ENCODE measurements at regions not wholly inside any gene's neighbourhood (a gene's known extent, or its start where the extent isn't known, plus 50 kb on each side); places are given as distances from the start of the nearest gene placed in this dataset.
A peak's percentile ranks its signal among the peaks of the same experiment; 100 is the strongest.
"Not testable (repeated sequence)": the region's sequence is repeated elsewhere in the genome, so short reads cannot be mapped to it uniquely, and the experiment has no call there.

- not testable (repeated sequence) for H3K36me3 ChIP-seq (ENCODE audit: control insufficient read depth, insufficient read depth, low read length); DNase-seq; H3K9me3 ChIP-seq (ENCODE audit: control insufficient read depth, low read length); H3K4me3 ChIP-seq (ENCODE audit: insufficient read depth, low read depth, low read length, poor library complexity, severe bottlenecking); H3K27ac ChIP-seq (ENCODE audit: insufficient read depth, low read length, poor library complexity, severe bottlenecking); H3K4me1 ChIP-seq (ENCODE audit: control insufficient read depth, insufficient read depth, low read length, poor library complexity, severe bottlenecking); H3K27me3 ChIP-seq (replicated peaks; ENCODE audit: control insufficient read depth, insufficient read depth, low read length, poor library complexity, severe bottlenecking)
Observed at GRCh38 chr14:38062223-38062622, 145.5 kb upstream of the SSTR1 start.

DNA sequence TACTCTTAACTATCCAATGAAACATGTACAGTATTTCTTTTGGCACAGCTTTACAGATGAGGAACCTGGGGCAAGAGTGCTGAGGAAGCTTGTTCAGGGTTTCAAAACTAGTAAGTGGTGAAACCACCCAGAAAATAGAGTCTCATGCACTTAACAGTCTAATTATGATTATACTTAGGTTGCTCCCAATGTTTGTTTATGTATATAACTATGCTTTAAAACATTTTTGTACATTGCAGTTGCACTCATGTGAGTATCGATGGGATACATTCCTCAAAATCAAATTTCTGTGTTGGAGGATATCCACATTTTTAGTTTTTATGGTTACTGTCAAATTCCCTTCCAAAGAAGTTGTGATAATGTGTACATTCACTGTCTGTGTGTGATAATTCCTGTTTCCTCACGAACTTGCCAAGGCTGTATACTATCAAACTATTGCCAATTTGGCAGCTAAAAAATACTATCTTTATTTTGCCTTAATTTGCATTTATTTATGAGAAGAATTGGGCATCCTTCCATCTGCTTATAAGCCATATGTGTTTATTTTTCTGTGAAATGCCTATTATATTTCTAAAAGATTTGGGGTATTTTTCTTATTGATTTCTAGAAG, 143.9 kb upstream of the SSTR1 start:
- Histone ChIP-seq H3K4me3 (ENCODE audit: insufficient read depth, low read depth, low read length, poor library complexity, severe bottlenecking) (no peak overlapping the region), H3K27ac (ENCODE audit: insufficient read depth, low read length, poor library complexity, severe bottlenecking) (peak overlapping the region; percentile 83), H3K4me1 (ENCODE audit: control insufficient read depth, insufficient read depth, low read length, poor library complexity, severe bottlenecking) (peaks cover 7% of the 10 kb centered on the region), H3K27me3 (replicated peaks; ENCODE audit: control insufficient read depth, insufficient read depth, low read length, poor library complexity, severe bottlenecking) (no peaks in the 10 kb centered on the region), H3K9me3 (ENCODE audit: control insufficient read depth, low read length) (peaks cover 8% of the 10 kb centered on the region), H3K36me3 (ENCODE audit: control insufficient read depth, insufficient read depth, low read length) (no peaks in the 10 kb centered on the region)
- no peak for DNase-seq

GRCh38 chr14:38065106-38065762, 142.5 kb upstream of the SSTR1 start:
- peak overlapping the region; percentile 83 for H3K27ac ChIP-seq (ENCODE audit: insufficient read depth, low read length, poor library complexity, severe bottlenecking)
- H3K4me3 ChIP-seq (ENCODE audit: insufficient read depth, low read depth, low read length, poor library complexity, severe bottlenecking) = no peak overlapping the region
- H3K4me1 ChIP-seq (ENCODE audit: control insufficient read depth, insufficient read depth, low read length, poor library complexity, severe bottlenecking) = peaks cover 7% of the 10 kb centered on the region
- peak; percentile 2 to 68 (median 63) for DNase-seq
- no peaks in the 10 kb centered on the region for H3K27me3 ChIP-seq (replicated peaks; ENCODE audit: control insufficient read depth, insufficient read depth, low read length, poor library complexity, severe bottlenecking)
- no peaks in the 10 kb centered on the region for H3K36me3 ChIP-seq (ENCODE audit: control insufficient read depth, insufficient read depth, low read length)
- peaks cover 8% of the 10 kb centered on the region for H3K9me3 ChIP-seq (ENCODE audit: control insufficient read depth, low read length)

DNA sequence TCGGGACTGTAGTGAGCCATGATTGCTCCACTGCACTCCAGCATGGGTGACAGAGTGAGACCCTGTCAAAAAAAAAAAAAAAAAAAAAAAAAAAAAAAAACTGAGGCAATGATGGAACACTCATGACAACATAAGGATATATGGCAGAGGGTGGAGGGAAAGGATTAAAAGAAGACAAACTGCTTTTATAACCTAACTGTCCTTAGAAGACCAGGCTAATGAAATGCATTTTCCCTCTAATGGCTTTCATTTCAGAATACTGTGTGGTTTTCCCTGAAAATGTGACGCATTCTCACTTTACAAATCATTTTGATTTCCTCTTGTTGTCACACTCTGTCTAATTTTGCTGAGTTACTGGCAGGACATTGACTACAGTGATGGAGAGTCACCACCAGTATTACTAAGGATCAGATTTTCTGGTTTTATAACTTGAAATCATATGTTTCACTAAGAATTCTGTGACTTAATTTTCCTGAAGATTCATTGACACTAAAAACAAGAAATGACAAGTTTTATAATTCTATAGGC, 137.6 kb upstream of the SSTR1 start:
- Histone ChIP-seq H3K4me3 (ENCODE audit: insufficient read depth, low read depth, low read length, poor library complexity, severe bottlenecking) (no peak overlapping the region), H3K27ac (ENCODE audit: insufficient read depth, low read length, poor library complexity, severe bottlenecking) (no peak overlapping the region), H3K4me1 (ENCODE audit: control insufficient read depth, insufficient read depth, low read length, poor library complexity, severe bottlenecking) (peaks cover 18% of the 10 kb centered on the region), H3K27me3 (replicated peaks; ENCODE audit: control insufficient read depth, insufficient read depth, low read length, poor library complexity, severe bottlenecking) (no peaks in the 10 kb centered on the region), H3K9me3 (ENCODE audit: control insufficient read depth, low read length) (no peaks in the 10 kb centered on the region), H3K36me3 (ENCODE audit: control insufficient read depth, insufficient read depth, low read length) (no peaks in the 10 kb centered on the region)
- DNase-seq = no peak

DNA sequence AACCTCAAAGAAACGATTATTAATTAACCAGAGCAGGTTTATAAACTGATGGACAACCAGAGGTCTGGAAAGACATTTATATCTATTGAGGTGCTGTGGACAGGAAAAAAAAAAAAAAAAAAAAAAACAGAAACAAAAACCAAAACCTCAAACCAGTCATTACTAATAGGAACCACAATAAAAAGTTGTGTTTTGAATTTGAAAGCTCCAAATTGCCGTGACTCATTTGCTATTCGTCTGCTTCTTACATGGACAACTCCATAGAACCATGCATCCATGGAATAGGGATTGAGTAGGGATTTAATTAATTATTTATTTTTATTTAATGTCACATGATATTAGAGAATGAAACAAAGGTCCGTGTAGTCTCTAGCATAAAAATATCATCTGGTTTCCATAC, 134.1 kb upstream of the SSTR1 start:
- Histone ChIP-seq H3K27ac (ENCODE audit: insufficient read depth, low read length, poor library complexity, severe bottlenecking) (peak overlapping the region; percentile 26), H3K4me3 (ENCODE audit: insufficient read depth, low read depth, low read length, poor library complexity, severe bottlenecking) (no peak overlapping the region), H3K9me3 (ENCODE audit: control insufficient read depth, low read length) (no peaks in the 10 kb centered on the region), H3K36me3 (ENCODE audit: control insufficient read depth, insufficient read depth, low read length) (no peaks in the 10 kb centered on the region), H3K4me1 (ENCODE audit: control insufficient read depth, insufficient read depth, low read length, poor library complexity, severe bottlenecking) (peaks cover 22% of the 10 kb centered on the region), H3K27me3 (replicated peaks; ENCODE audit: control insufficient read depth, insufficient read depth, low read length, poor library complexity, severe bottlenecking) (no peaks in the 10 kb centered on the region)
- DNase-seq = no peak

- H3K36me3 ChIP-seq (ENCODE audit: control insufficient read depth, insufficient read depth, low read length) = no peaks in the 10 kb centered on the region
- peaks cover 26% of the 10 kb centered on the region for H3K4me1 ChIP-seq (ENCODE audit: control insufficient read depth, insufficient read depth, low read length, poor library complexity, severe bottlenecking)
- no peak for DNase-seq
- H3K27ac ChIP-seq (ENCODE audit: insufficient read depth, low read length, poor library complexity, severe bottlenecking) = peak overlapping the region; percentile 26
- H3K27me3 ChIP-seq (replicated peaks; ENCODE audit: control insufficient read depth, insufficient read depth, low read length, poor library complexity, severe bottlenecking) = no peaks in the 10 kb centered on the region
- H3K4me3 ChIP-seq (ENCODE audit: insufficient read depth, low read depth, low read length, poor library complexity, severe bottlenecking) = no peak overlapping the region
- H3K9me3 ChIP-seq (ENCODE audit: control insufficient read depth, low read length) = no peaks in the 10 kb centered on the region
Observed at GRCh38 chr14:38074081-38074480, 133.6 kb upstream of the SSTR1 start.

- peak in 1 of 3 donors; percentile 13 for DNase-seq
- Histone ChIP-seq H3K4me1 (ENCODE audit: control insufficient read depth, insufficient read depth, low read length, poor library complexity, severe bottlenecking) (peaks cover 28% of the 10 kb centered on the region), H3K27me3 (replicated peaks; ENCODE audit: control insufficient read depth, insufficient read depth, low read length, poor library complexity, severe bottlenecking) (no peaks in the 10 kb centered on the region), H3K4me3 (ENCODE audit: insufficient read depth, low read depth, low read length, poor library complexity, severe bottlenecking) (no peak overlapping the region), H3K36me3 (ENCODE audit: control insufficient read depth, insufficient read depth, low read length) (no peaks in the 10 kb centered on the region), H3K27ac (ENCODE audit: insufficient read depth, low read length, poor library complexity, severe bottlenecking) (peak overlapping the region; percentile 26), H3K9me3 (ENCODE audit: control insufficient read depth, low read length) (no peaks in the 10 kb centered on the region)
Observed at GRCh38 chr14:38074754-38075153, 132.9 kb upstream of the SSTR1 start.

GRCh38 chr14:38078393-38078792, 129.3 kb upstream of the SSTR1 start:
- Histone ChIP-seq H3K4me1 (ENCODE audit: control insufficient read depth, insufficient read depth, low read length, poor library complexity, severe bottlenecking) (peaks cover 18% of the 10 kb centered on the region), H3K36me3 (ENCODE audit: control insufficient read depth, insufficient read depth, low read length) (no peaks in the 10 kb centered on the region), H3K9me3 (ENCODE audit: control insufficient read depth, low read length) (no peaks in the 10 kb centered on the region), H3K4me3 (ENCODE audit: insufficient read depth, low read depth, low read length, poor library complexity, severe bottlenecking) (no peak overlapping the region), H3K27me3 (replicated peaks; ENCODE audit: control insufficient read depth, insufficient read depth, low read length, poor library complexity, severe bottlenecking) (no peaks in the 10 kb centered on the region), H3K27ac (ENCODE audit: insufficient read depth, low read length, poor library complexity, severe bottlenecking) (no peak overlapping the region)
- peak in 2 of 3 donors; percentile 44 to 64 for DNase-seq

DNA sequence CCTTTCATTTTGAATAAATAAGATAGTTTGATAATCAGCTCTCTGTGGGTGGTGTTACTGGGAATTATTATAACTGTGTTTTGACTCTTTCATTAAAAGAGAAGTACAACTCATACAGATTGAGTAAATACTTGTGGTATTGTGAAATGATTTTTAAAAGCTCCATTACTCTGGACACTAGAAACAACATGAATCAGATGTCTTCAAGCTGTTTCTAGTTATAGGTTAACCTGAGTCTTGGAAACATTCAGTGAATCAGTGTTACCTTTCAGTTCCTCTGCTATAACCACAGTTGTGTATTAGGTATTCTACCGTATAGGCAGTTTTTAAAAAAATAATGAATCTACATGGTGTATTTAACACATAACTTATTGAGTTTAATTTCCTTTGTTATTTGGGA, 128.4 kb upstream of the SSTR1 start:
- peaks cover 18% of the 10 kb centered on the region for H3K4me1 ChIP-seq (ENCODE audit: control insufficient read depth, insufficient read depth, low read length, poor library complexity, severe bottlenecking)

GRCh38 chr14:38079886-38080285, 127.8 kb upstream of the SSTR1 start:
- Histone ChIP-seq H3K36me3 (ENCODE audit: control insufficient read depth, insufficient read depth, low read length) (no peaks in the 10 kb centered on the region), H3K27ac (ENCODE audit: insufficient read depth, low read length, poor library complexity, severe bottlenecking) (no peak overlapping the region), H3K4me3 (ENCODE audit: insufficient read depth, low read depth, low read length, poor library complexity, severe bottlenecking) (no peak overlapping the region), H3K4me1 (ENCODE audit: control insufficient read depth, insufficient read depth, low read length, poor library complexity, severe bottlenecking) (peaks cover 18% of the 10 kb centered on the region), H3K27me3 (replicated peaks; ENCODE audit: control insufficient read depth, insufficient read depth, low read length, poor library complexity, severe bottlenecking) (no peaks in the 10 kb centered on the region), H3K9me3 (ENCODE audit: control insufficient read depth, low read length) (no peaks in the 10 kb centered on the region)
- no peak for DNase-seq

More for the DNA sequence above, 128.4 kb upstream of the SSTR1 start:
- H3K27me3 ChIP-seq (replicated peaks; ENCODE audit: control insufficient read depth, insufficient read depth, low read length, poor library complexity, severe bottlenecking) = no peaks in the 10 kb centered on the region
- H3K4me3 ChIP-seq (ENCODE audit: insufficient read depth, low read depth, low read length, poor library complexity, severe bottlenecking) = no peak overlapping the region
- H3K27ac ChIP-seq (ENCODE audit: insufficient read depth, low read length, poor library complexity, severe bottlenecking) = no peak overlapping the region
- no peaks in the 10 kb centered on the region for H3K9me3 ChIP-seq (ENCODE audit: control insufficient read depth, low read length)
- DNase-seq = no peak
- H3K36me3 ChIP-seq (ENCODE audit: control insufficient read depth, insufficient read depth, low read length) = no peaks in the 10 kb centered on the region

Data from effector memory CD4-positive, alpha-beta T cell (primary cell).